ENCODE measurements at regions not wholly inside any gene's neighbourhood (a gene's known extent, or its start where the extent isn't known, plus 50 kb on each side); places are given as distances from the start of the nearest gene placed in this dataset.
A peak's percentile ranks its signal among the peaks of the same experiment; 100 is the strongest.

GRCh38 chr4:132540268-132540667, 608.8 kb upstream of the PCDH10 start:
- no peak for TF ChIP-seq CTCF (conservative IDR thresholded peaks at IDR 0.05)

GRCh38 chr4:132540797-132541196, 608.3 kb upstream of the PCDH10 start:
- H3K27ac ChIP-seq = no peak overlapping the region
- no peak for TF ChIP-seq CTCF (conservative IDR thresholded peaks at IDR 0.05)

More at GRCh38 chr4:132540268-132540667, 608.8 kb upstream of the PCDH10 start:
- H3K27ac ChIP-seq = no peak overlapping the region

- TF ChIP-seq CTCF (conservative IDR thresholded peaks at IDR 0.05) = no peak
These were observed 606.9 kb upstream of the PCDH10 start for GRCh38 chr4:132542228-132542627.

GRCh38 chr4:132548463-132548862, 600.6 kb upstream of the PCDH10 start:
- no peak overlapping the region for H3K27ac ChIP-seq
- no peak for TF ChIP-seq CTCF (conservative IDR thresholded peaks at IDR 0.05)

More at GRCh38 chr4:132542228-132542627, 606.9 kb upstream of the PCDH10 start:
- no peak overlapping the region for H3K27ac ChIP-seq

GRCh38 chr4:132556316-132556715, 592.8 kb upstream of the PCDH10 start:
- TF ChIP-seq CTCF (conservative IDR thresholded peaks at IDR 0.05) = no peak
- no peak overlapping the region for H3K27ac ChIP-seq

GRCh38 chr4:132557660-132558059, 591.4 kb upstream of the PCDH10 start:
- TF ChIP-seq CTCF (conservative IDR thresholded peaks at IDR 0.05) = peak; percentile 40; the same call in 1 of the 2 replicates
- H3K27ac ChIP-seq = no peak overlapping the region

- no peak overlapping the region for H3K27ac ChIP-seq
These were observed 584.2 kb upstream of the PCDH10 start for GRCh38 chr4:132564920-132565319.

More at GRCh38 chr4:132564920-132565319, 584.2 kb upstream of the PCDH10 start:
- TF ChIP-seq CTCF (conservative IDR thresholded peaks at IDR 0.05) = peak; percentile 58
